Astrocyte (in vitro differentiated cells and primary cell): ENCODE measurements at regions not wholly inside any gene's neighbourhood (a gene's known extent, or its start where the extent isn't known, plus 50 kb on each side); places are given as distances from the start of the nearest gene placed in this dataset.

Experiments
- EZH2 ChIP-seq: IDR thresholded peaks from 2 replicates; pipeline ENCODE4 v1.6.1; 2012; ENCODE audit warnings: mild to moderate bottlenecking, low read length, inconsistent platforms; ENCODE audit not compliant: insufficient read depth
- TF ChIP-seq, protein P1 (sequence below): IDR thresholded peaks from 2 replicates; pipeline ENCODE4 v1.5.1; 2011; ENCODE audit warnings: low read depth, mild to moderate bottlenecking, inconsistent platforms, low read length, moderate library complexity; ENCODE audit not compliant: insufficient read depth

DNA sequence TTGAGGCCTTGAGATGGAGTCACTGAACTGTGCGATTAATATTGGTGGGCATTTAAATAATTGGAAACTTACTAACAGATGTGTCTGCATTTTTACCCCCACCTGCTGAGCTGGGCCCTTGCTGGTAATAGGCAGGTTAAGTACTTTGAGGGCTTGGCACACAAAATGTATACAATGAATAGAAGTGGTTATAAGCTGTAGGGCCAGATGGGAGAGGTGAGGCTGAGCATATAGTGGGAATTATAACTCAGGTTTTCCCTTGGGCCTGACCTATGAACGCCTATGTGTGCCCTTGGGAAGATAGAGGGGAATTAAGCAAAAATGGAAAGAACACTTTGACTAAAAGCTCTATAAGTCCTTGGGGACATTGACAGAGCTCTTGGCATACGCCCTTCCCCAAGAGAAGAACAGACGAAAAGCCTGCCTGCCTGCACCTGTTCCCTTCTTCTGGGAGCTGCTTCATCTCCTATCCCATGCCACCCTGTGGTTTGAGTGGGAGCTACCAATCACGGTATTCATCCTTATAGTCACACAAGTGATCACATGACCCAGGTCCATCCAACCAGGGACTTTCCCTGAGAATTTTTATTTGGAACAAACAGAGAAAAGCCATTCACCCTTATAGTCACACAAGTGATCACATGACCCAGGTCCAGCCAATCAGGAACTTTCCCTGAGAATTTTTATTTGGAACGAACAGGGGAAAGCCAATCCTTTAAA lies 260.7 kb upstream of the CSF3R start:
- TF ChIP-seq, protein P1, sequence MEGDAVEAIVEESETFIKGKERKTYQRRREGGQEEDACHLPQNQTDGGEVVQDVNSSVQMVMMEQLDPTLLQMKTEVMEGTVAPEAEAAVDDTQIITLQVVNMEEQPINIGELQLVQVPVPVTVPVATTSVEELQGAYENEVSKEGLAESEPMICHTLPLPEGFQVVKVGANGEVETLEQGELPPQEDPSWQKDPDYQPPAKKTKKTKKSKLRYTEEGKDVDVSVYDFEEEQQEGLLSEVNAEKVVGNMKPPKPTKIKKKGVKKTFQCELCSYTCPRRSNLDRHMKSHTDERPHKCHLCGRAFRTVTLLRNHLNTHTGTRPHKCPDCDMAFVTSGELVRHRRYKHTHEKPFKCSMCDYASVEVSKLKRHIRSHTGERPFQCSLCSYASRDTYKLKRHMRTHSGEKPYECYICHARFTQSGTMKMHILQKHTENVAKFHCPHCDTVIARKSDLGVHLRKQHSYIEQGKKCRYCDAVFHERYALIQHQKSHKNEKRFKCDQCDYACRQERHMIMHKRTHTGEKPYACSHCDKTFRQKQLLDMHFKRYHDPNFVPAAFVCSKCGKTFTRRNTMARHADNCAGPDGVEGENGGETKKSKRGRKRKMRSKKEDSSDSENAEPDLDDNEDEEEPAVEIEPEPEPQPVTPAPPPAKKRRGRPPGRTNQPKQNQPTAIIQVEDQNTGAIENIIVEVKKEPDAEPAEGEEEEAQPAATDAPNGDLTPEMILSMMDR: no peak
- no peak for TF ChIP-seq EZH2
